ENCODE measurements at regions not wholly inside any gene's neighbourhood (a gene's known extent, or its start where the extent isn't known, plus 50 kb on each side); places are given as distances from the start of the nearest gene placed in this dataset.

DNA sequence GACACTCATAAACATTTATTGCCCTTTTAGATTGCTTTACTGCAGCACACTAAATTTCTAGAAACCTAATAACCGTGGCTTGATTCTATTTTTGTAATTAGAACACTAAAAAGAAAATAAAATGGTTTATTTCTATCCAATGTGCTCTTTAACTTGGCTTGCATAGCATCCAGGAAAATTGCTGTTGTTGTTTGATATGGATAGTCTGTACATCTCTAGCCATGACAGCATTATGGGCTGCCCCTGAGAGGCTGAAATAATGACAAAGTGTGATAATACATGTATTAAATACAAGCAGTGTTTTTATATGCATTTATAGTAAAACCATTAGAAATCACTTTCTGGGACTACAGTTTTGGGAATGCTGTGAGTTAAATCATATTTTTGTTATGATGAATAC, 472.5 kb downstream of the EPM2A start:
- TF ChIP-seq, protein P1, sequence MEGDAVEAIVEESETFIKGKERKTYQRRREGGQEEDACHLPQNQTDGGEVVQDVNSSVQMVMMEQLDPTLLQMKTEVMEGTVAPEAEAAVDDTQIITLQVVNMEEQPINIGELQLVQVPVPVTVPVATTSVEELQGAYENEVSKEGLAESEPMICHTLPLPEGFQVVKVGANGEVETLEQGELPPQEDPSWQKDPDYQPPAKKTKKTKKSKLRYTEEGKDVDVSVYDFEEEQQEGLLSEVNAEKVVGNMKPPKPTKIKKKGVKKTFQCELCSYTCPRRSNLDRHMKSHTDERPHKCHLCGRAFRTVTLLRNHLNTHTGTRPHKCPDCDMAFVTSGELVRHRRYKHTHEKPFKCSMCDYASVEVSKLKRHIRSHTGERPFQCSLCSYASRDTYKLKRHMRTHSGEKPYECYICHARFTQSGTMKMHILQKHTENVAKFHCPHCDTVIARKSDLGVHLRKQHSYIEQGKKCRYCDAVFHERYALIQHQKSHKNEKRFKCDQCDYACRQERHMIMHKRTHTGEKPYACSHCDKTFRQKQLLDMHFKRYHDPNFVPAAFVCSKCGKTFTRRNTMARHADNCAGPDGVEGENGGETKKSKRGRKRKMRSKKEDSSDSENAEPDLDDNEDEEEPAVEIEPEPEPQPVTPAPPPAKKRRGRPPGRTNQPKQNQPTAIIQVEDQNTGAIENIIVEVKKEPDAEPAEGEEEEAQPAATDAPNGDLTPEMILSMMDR (conservative IDR thresholded peaks at IDR 0.05; ENCODE audit: low read depth, low read length), result no peak
- no peak for TF ChIP-seq EZH2 (IDR thresholded peaks at IDR 0.05; ENCODE audit: borderline replicate concordance, low read depth, low read length, poor library complexity, severe bottlenecking)
